Fibroblast of pulmonary artery (primary cell): ENCODE measurements at regions not wholly inside any gene's neighbourhood (a gene's known extent, or its start where the extent isn't known, plus 50 kb on each side); places are given as distances from the start of the nearest gene placed in this dataset.
"Not testable (repeated sequence)": the region's sequence is repeated elsewhere in the genome, so short reads cannot be mapped to it uniquely, and the experiment has no call there.

Source experiments
- DNase-seq: peaks from one replicate; pipeline ENCODE4 v3.0.0-alpha.2; 2010; ENCODE audit warnings: low read depth
- H3K4me3 ChIP-seq: replicated peaks from 2 replicates; pipeline ENCODE4 v1.5.1; 2011; ENCODE audit warnings: low read depth, mild to moderate bottlenecking, control low read depth, low read length, moderate library complexity
- TF ChIP-seq, protein P1 (sequence below): IDR thresholded peaks from 2 replicates; pipeline ENCODE4 v1.5.1; 2011; ENCODE audit warnings: mild to moderate bottlenecking, control low read depth, low read length, inconsistent platforms; ENCODE audit errors: missing control alignments

DNA sequence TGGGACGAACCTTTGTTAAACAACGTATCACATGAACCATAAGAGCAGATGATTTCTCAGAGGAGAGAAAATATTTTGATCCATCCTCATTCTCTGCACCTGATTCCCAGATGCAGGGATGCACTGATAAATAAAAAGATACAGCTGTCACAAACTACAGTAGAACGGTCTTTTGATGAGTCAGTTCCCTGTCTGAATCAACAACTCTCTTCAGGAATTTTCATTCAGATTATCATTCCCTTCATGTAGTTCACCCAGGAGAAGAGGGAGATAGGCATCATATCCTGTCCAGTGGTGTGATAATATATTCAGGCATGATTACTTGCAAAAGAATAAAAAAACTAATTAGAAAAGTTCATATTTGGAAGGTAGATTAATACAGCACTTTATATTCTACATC is 521.5 kb downstream of the PYDC2 start:
- no peak overlapping the region for H3K4me3 ChIP-seq
- DNase-seq = no peak
- TF ChIP-seq, protein P1, sequence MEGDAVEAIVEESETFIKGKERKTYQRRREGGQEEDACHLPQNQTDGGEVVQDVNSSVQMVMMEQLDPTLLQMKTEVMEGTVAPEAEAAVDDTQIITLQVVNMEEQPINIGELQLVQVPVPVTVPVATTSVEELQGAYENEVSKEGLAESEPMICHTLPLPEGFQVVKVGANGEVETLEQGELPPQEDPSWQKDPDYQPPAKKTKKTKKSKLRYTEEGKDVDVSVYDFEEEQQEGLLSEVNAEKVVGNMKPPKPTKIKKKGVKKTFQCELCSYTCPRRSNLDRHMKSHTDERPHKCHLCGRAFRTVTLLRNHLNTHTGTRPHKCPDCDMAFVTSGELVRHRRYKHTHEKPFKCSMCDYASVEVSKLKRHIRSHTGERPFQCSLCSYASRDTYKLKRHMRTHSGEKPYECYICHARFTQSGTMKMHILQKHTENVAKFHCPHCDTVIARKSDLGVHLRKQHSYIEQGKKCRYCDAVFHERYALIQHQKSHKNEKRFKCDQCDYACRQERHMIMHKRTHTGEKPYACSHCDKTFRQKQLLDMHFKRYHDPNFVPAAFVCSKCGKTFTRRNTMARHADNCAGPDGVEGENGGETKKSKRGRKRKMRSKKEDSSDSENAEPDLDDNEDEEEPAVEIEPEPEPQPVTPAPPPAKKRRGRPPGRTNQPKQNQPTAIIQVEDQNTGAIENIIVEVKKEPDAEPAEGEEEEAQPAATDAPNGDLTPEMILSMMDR = no peak

DNA sequence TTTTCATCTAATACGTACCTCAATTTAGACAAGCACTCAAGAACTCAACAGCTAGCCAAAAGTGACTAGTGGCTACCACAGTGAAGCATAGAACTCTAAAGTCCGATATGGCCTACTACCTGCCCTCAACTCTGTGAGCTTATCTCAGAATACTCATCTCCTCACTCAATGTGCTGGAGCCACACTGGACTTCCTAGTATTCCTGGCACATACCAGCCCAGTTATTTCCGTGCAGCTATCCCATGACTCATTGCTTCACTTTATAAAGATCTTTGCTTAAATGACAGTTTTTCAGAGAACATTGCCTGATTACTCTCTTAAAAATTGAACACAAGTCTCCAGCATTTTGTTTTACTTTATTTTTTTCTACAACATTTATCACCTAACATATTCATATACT is 524.7 kb downstream of the PYDC2 start:
- DNase-seq = no peak
- H3K4me3 ChIP-seq = no peak overlapping the region
- TF ChIP-seq, protein P1 = no peak

DNA sequence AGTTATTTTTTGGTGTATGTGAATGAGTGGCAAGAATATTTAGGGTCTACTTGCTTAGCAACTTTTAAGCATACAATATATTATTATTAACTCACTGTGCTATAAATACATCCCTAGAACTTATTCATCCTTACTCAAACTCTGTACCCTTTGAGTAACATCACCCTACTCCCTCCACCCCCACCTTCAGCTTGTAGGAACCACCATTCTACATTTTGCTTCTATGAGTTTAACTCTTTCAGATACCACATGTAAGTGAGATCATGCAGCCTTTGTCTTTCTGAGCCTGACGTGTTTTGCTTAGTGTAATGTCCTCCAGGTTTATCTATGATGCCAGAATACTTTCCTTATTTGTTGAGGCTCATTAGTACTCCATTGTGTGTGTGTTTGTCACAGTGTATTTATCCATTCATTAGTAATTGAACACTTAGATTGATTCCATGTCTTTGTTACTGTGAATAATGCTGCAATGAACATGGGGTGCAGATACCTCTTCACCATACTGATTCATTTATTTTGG is 526.9 kb downstream of the PYDC2 start:
- no peak overlapping the region for H3K4me3 ChIP-seq
- DNase-seq = no peak
- TF ChIP-seq, protein P1 = no peak

DNA sequence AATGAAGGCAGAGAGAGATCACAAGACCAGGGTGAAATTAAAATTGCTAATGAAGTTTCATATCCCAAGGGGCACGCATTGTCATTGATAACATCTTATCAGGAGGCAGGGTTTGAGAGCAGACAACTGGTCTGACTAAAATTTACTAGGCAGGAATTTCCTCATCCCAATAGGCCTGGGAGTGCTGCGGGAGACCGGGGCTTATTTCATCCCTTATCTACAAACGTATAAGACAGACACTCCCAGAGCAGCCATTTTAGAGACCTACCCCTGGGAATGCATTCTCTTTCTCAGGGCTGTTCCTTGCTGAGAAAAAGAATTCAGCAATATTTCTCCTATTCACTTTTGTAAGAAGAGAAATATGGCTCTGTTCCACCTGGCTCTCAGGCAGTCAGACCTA is 533.0 kb downstream of the PYDC2 start:
- H3K4me3 ChIP-seq, DNase-seq: not testable (repeated sequence)

DNA sequence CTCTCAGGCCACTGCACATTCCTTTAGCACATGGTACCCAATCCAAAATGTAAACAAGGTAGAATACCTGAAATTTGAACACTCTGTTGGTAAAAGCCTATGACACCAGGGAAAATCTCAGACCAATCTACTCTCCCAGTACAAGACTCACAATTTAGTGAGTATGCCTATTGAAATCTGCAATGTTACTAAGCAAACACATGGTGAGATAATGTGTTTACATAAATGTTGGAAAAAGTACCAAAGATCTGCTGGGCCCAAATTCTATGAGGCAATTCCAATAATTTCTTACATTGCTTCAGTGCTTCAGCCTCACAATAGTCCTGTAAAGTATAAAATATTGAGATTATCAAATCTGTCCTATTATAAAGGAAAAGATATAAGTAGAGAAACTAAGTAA is 536.1 kb downstream of the PYDC2 start:
- H3K4me3 ChIP-seq = no peak overlapping the region
- TF ChIP-seq, protein P1 = no peak
- DNase-seq = no peak

DNA sequence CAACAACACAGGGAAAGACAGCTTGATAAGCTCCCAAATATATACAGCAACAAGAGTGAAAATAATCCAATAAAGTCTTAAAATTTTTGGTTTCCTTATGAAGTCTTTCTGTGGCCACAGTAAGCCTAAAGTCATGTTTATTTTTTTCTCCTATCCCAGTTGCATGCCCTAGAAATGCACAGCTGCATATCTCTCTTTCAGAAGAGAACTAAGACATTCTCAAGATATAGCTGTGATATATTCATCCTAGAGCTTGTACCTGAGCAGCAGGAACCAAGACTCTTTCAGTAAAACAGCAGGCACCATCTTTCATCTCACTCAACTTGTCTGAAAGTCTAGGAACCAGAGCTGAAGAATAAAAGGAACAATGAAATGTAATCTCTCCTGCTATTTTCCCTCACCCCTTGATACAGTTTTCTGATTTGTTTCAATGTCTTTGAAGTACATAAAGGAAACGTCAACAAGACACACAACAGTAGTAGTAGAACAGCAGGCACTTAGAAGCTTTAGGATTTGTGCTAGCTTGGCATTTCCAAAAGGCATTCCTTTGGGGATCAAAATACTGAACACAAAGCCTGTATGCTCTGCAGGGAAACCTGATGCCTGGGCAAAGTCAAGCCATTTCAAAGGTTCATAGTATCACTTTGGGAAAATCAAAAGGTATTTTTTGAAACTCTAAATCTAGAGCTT is 536.8 kb downstream of the PYDC2 start:
- DNase-seq = no peak
- TF ChIP-seq, protein P1 = no peak
- H3K4me3 ChIP-seq = no peak overlapping the region

DNA sequence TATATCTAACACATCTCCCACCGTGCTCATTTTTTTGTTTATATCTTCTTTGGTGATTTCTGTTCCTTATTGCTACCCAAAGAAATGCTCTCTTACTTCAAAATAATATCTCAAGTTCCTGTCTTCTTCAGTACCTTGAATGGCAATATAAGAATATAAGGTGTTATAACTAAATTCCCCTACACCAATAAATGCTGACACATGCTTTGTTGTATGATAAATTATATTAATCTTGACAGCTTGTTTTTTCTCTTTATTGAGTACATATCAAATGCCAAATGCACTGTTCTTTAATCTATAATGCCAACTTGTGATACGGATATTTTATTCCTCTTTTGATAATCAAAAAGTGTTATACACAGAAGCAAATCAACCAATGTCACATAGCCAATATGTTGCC is 540.3 kb downstream of the PYDC2 start:
- DNase-seq = no peak
- TF ChIP-seq, protein P1 = no peak
- no peak overlapping the region for H3K4me3 ChIP-seq
